PC-3 (cell line): ENCODE measurements at regions not wholly inside any gene's neighbourhood (a gene's known extent, or its start where the extent isn't known, plus 50 kb on each side); places are given as distances from the start of the nearest gene placed in this dataset.

Source experiments
- EZH2 ChIP-seq: fragments of 300-600 bp; sonication (generic); IDR thresholded peaks from one replicate; pipeline ENCODE4 v1.6.1; 2017; ENCODE audit warnings: antibody characterized with exemption, mild to moderate bottlenecking, low read length; ENCODE audit not compliant: unreplicated experiment
- TF ChIP-seq, protein P1 (sequence below): fragments of 300-600 bp; sonication (generic); conservative IDR thresholded peaks from 2 replicates; pipeline ENCODE4 v1.5.1; 2017; ENCODE audit warnings: antibody characterized with exemption, low read depth, mild to moderate bottlenecking, low read length

DNA sequence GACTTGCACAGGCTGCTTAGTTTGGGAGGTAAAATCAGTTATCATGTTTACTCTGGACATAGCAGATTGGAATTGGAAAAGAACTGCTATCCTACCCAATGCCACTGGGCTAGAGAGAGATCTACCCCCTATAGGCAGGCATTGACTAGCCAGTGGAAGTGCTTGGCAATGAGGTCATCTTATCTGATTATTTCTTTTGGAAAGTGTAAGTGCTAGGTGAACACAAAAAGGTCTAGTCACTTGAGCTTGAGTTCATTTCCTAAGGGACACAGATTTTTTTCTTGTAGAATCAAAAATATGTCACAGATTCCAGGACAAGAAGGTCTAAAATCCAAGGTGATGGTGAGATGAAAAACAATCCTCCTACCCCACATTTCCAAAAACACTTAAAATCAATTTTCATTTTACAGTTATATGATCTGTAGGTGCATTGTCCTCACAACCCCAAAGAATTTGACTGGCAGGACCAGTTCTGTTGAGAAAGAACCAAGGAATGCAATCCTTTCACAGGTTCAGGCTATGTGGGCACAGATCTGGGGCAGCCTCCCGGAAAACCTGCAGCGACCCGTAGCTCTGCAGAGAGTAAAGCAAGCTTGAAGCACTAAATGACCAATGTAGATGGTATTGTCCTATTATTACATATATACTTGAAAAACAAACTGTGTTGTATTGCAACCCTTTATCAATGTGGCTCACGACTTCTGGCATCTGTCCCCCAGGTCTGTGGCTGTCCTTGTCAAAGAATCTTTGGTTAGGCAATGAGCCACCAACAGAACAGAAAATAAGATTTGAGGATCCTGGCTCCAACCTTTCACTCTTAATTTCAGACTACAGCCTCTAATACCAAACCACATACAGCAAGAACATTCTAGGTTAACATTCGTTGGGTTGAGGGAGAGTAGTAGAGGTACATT lies 67.3 kb upstream of the ADTRP start:
- TF ChIP-seq, protein P1, sequence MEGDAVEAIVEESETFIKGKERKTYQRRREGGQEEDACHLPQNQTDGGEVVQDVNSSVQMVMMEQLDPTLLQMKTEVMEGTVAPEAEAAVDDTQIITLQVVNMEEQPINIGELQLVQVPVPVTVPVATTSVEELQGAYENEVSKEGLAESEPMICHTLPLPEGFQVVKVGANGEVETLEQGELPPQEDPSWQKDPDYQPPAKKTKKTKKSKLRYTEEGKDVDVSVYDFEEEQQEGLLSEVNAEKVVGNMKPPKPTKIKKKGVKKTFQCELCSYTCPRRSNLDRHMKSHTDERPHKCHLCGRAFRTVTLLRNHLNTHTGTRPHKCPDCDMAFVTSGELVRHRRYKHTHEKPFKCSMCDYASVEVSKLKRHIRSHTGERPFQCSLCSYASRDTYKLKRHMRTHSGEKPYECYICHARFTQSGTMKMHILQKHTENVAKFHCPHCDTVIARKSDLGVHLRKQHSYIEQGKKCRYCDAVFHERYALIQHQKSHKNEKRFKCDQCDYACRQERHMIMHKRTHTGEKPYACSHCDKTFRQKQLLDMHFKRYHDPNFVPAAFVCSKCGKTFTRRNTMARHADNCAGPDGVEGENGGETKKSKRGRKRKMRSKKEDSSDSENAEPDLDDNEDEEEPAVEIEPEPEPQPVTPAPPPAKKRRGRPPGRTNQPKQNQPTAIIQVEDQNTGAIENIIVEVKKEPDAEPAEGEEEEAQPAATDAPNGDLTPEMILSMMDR = no peak
- TF ChIP-seq EZH2 = no peak
